Mesenchymal stem cell (in vitro differentiated cells and primary cell): ENCODE measurements at regions not wholly inside any gene's neighbourhood (a gene's known extent, or its start where the extent isn't known, plus 50 kb on each side); places are given as distances from the start of the nearest gene placed in this dataset.

Source experiments
- DNase-seq: peaks from one replicate; pipeline ENCODE4 v3.0.0-alpha.2; 2013
- H2AFZ ChIP-seq: one replicate; pipeline ENCODE4 v1.6.1; 2013; ENCODE audit warnings: low read depth, mild to moderate bottlenecking, control low read depth, inconsistent platforms, low read length, moderate library complexity
- H2AK5ac ChIP-seq: 2 replicates; pipeline ENCODE4 v1.6.1; 2013; ENCODE audit warnings: low read length, moderate library complexity, mild to moderate bottlenecking, inconsistent platforms; ENCODE audit not compliant: severe bottlenecking
- H2BK120ac ChIP-seq: one replicate; pipeline ENCODE4 v1.6.1; 2013; ENCODE audit warnings: low read depth, mild to moderate bottlenecking, inconsistent platforms, low read length, moderate library complexity
- H2BK12ac ChIP-seq, 2 experiments: one replicate each; pipeline ENCODE4 v1.6.1; 2013; ENCODE audit warnings: inconsistent platforms in 2 of 2, low read length in 2 of 2, mild to moderate bottlenecking in 2 of 2, moderate library complexity in 2 of 2, control low read depth in 1 of 2
- H2BK15ac ChIP-seq: one replicate; pipeline ENCODE4 v1.6.1; 2013; ENCODE audit warnings: mild to moderate bottlenecking, low read depth, inconsistent platforms; ENCODE audit not compliant: poor library complexity, severe bottlenecking
- H2BK5ac ChIP-seq: 2 replicates; pipeline ENCODE4 v1.6.1; 2013; ENCODE audit warnings: low read depth, mild to moderate bottlenecking, low read length, control low read depth, inconsistent platforms; ENCODE audit not compliant: poor library complexity, severe bottlenecking
- H3K14ac ChIP-seq, 2 experiments: one replicate each; pipeline ENCODE4 v1.6.1; 2013; ENCODE audit warnings: inconsistent platforms in 2 of 2, low read length in 2 of 2, control low read depth in 1 of 2, mild to moderate bottlenecking in 1 of 2, moderate library complexity in 1 of 2
- H3K18ac ChIP-seq, 2 experiments: one replicate each; pipeline ENCODE4 v1.6.1; 2013; ENCODE audit warnings: inconsistent platforms in 2 of 2, low read length in 2 of 2, control low read depth in 1 of 2, low read depth in 1 of 2, mild to moderate bottlenecking in 1 of 2
- H3K23ac ChIP-seq, 2 experiments: one replicate each; pipeline ENCODE4 v1.6.1; 2013; ENCODE audit warnings: inconsistent platforms in 2 of 2, low read length in 2 of 2, mild to moderate bottlenecking in 2 of 2, moderate library complexity in 2 of 2, control low read depth in 1 of 2
- H3K27ac ChIP-seq: 2 replicates; pipeline ENCODE4 v1.5.1; 2013; ENCODE audit warnings: mild to moderate bottlenecking, moderate library complexity, low read length, control low read depth, inconsistent platforms; ENCODE audit not compliant: poor library complexity, severe bottlenecking
- H3K27me3 ChIP-seq, 2 experiments: 2 replicates each; pipeline versions ENCODE4 v1.6.1 to v1.7.0; 2013; ENCODE audit warnings: low read length in 2 of 2, mild to moderate bottlenecking in 2 of 2, moderate library complexity in 2 of 2, control low read depth in 1 of 2, inconsistent platforms in 1 of 2; ENCODE audit not compliant: control insufficient read depth in 1 of 2, insufficient read depth in 1 of 2
- H3K36me3 ChIP-seq, 2 experiments: 2 replicates each; pipeline versions ENCODE4 v1.6.1 to v1.7.0; 2013; ENCODE audit warnings: low read length in 2 of 2, control low read depth in 1 of 2, inconsistent platforms in 1 of 2, low read depth in 1 of 2, mild to moderate bottlenecking in 1 of 2; ENCODE audit not compliant: insufficient read depth in 2 of 2, control insufficient read depth in 1 of 2
- H3K4ac ChIP-seq, 2 experiments: one replicate each; pipeline ENCODE4 v1.6.1; 2013; ENCODE audit warnings: inconsistent platforms in 2 of 2, low read length in 2 of 2, mild to moderate bottlenecking in 2 of 2, moderate library complexity in 2 of 2, control low read depth in 1 of 2, low read depth in 1 of 2
- H3K4me1 ChIP-seq: 2 replicates; pipeline ENCODE4 v1.6.1; 2013; ENCODE audit warnings: low read depth, low read length, control low read depth; ENCODE audit not compliant: control insufficient read depth, insufficient read depth
- H3K4me2 ChIP-seq: 2 replicates; pipeline ENCODE4 v1.6.1; 2013; ENCODE audit warnings: low read length, mild to moderate bottlenecking, inconsistent platforms; ENCODE audit not compliant: poor library complexity, severe bottlenecking
- H3K4me3 ChIP-seq, 2 experiments: 2 replicates each; pipeline versions ENCODE4 v1.5.1 to v1.7.0; 2013; ENCODE audit warnings: low read length in 2 of 2, mild to moderate bottlenecking in 2 of 2, control low read depth in 1 of 2, low read depth in 1 of 2; ENCODE audit not compliant: insufficient read depth in 1 of 2
- H3K79me1 ChIP-seq: replicated peaks from 2 replicates; pipeline ENCODE4 v1.6.1; 2013; ENCODE audit warnings: mild to moderate bottlenecking, control low read depth, low read length, inconsistent platforms; ENCODE audit not compliant: poor library complexity, severe bottlenecking
- H3K9ac ChIP-seq: 2 replicates; pipeline ENCODE4 v1.7.0; 2013; ENCODE audit warnings: mild to moderate bottlenecking, low read length, moderate library complexity
- H3K9me3 ChIP-seq: 2 replicates; pipeline ENCODE4 v1.7.0; 2013; ENCODE audit warnings: mild to moderate bottlenecking, low read length; ENCODE audit not compliant: control insufficient read depth
- H4K8ac ChIP-seq: one replicate; pipeline ENCODE4 v1.6.1; 2013; ENCODE audit warnings: inconsistent platforms, mild to moderate bottlenecking, low read length, moderate library complexity
- H4K91ac ChIP-seq: one replicate; pipeline ENCODE4 v1.6.1; 2013; ENCODE audit warnings: mild to moderate bottlenecking, low read length, inconsistent platforms
- WGBS: methylation state at CpG from one replicate; pipeline ENCODE4 v1.1.7; 2013; ENCODE audit warnings: mixed read lengths; 5-methylcytosine and 5-hydroxymethylcytosine counted together

- Histone ChIP-seq H3K9ac (no peak overlapping the region), H3K4me3 (no peak overlapping the region), H3K18ac (no peak overlapping the region), H4K91ac (no peak overlapping the region), H2AK5ac (no peak overlapping the region), H3K4me1 (no peaks in the 10 kb centered on the region), H3K27me3 (no peaks in the 10 kb centered on the region), H3K23ac (no peak overlapping the region), H3K14ac (no peak overlapping the region), H2BK5ac (no peak overlapping the region), H2AFZ (no peak overlapping the region), H3K79me1 (no peaks in the 10 kb centered on the region), H3K9me3 (no peaks in the 10 kb centered on the region), H2BK12ac (no peak overlapping the region), H2BK15ac (no peak overlapping the region), H4K8ac (no peak overlapping the region), H2BK120ac (no peak overlapping the region), H3K27ac (no peak overlapping the region), H3K4me2 (no peak overlapping the region), H3K36me3 (no peaks in the 10 kb centered on the region), H3K4ac (no peak overlapping the region)
- WGBS: no CpG with 5 or more reads among the region's 4 CpGs
- no peak for DNase-seq
Observed at GRCh38 chr9:1538301-1538700, 476.8 kb upstream of the SMARCA2 start.

GRCh38 chr9:1539216-1539615, 475.9 kb upstream of the SMARCA2 start:
- Histone ChIP-seq H3K4me1 (no peaks in the 10 kb centered on the region), H3K79me1 (no peaks in the 10 kb centered on the region), H2BK120ac (no peak overlapping the region), H3K27me3 (no peaks in the 10 kb centered on the region), H4K91ac (no peak overlapping the region), H3K36me3 (no peaks in the 10 kb centered on the region), H3K4ac (no peak overlapping the region), H2BK5ac (no peak overlapping the region), H3K27ac (no peak overlapping the region), H3K9ac (no peak overlapping the region), H3K23ac (no peak overlapping the region), H3K9me3 (no peaks in the 10 kb centered on the region), H2BK12ac (no peak overlapping the region), H2BK15ac (no peak overlapping the region), H3K18ac (no peak overlapping the region), H2AK5ac (no peak overlapping the region), H3K4me3 (no peak overlapping the region), H3K4me2 (no peak overlapping the region), H2AFZ (no peak overlapping the region), H3K14ac (no peak overlapping the region), H4K8ac (no peak overlapping the region)
- DNase-seq: no peak
- WGBS: 54% methylated on average over 2 of the region's 2 CpGs

GRCh38 chr9:1550636-1551035, 464.5 kb upstream of the SMARCA2 start:
- Histone ChIP-seq H2BK5ac (no peak overlapping the region), H3K27ac (no peak overlapping the region), H3K4me2 (no peak overlapping the region), H3K9ac (no peak overlapping the region), H2BK15ac (no peak overlapping the region), H3K14ac (no peak overlapping the region), H3K23ac (no peak overlapping the region), H3K27me3 (no peaks in the 10 kb centered on the region), H3K4me3 (no peak overlapping the region), H2AK5ac (no peak overlapping the region), H2BK120ac (no peak overlapping the region), H3K79me1 (no peaks in the 10 kb centered on the region), H3K18ac (no peak overlapping the region), H2AFZ (no peak overlapping the region), H4K8ac (no peak overlapping the region), H2BK12ac (no peak overlapping the region), H3K9me3 (no peaks in the 10 kb centered on the region), H4K91ac (no peak overlapping the region), H3K4me1 (no peaks in the 10 kb centered on the region), H3K4ac (no peak overlapping the region), H3K36me3 (no peaks in the 10 kb centered on the region)
- no CpG with 5 or more reads among the region's 1 CpG for WGBS
- no peak for DNase-seq

DNA sequence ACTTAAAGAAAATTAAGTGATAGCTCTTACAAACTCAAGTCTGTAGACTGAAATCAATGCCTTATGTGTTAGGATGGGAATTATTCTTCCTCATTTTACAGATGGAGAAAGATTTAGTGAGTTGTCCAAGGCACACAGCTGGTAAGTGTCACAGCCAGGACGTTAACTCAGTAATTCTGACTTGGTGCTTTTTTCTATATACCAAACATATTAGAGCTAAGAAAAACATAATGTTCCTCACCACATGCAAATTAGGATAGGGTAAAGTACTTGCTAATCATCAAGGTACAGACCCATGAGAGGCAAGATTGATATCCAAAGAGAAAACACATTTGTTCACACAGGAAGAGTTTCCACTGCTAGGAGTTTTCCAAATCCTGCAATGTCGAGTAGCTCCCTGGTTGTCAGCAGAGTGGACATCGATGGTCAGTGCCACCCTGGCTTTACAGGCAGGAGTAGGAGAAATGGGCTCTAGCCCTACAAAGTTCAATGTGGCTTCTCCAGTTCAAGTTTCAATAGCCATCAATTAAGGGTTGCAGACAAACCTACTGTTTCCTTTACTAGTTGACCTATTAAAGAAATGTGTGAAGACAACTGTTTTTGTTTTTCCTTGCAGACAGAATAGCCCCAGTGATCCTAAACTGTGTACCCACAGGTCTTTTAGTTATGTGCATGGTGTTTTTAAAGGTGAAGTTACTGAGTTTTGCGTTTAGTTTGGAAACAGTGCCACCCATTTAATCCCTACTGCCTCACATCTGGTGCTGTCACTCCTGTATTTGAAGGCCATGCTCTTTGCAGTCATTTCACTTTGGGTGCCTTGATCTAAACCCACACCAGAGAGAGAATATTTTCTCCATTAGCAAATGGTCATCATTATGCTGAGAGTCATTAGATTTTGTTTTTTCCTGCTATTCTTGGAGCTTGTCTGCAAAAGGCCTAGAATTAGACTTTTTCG, 460.8 kb upstream of the SMARCA2 start:
- no peaks in the 10 kb centered on the region for H3K36me3 ChIP-seq
- no peak overlapping the region for H3K9ac ChIP-seq
- H2BK15ac ChIP-seq: no peak overlapping the region
- H3K23ac ChIP-seq: no peak overlapping the region
- H2AFZ ChIP-seq: no peak overlapping the region
- H2BK120ac ChIP-seq: no peak overlapping the region
- H3K4me3 ChIP-seq: no peak overlapping the region
- DNase-seq: no peak
- 47% methylated on average over 3 of the region's 5 CpGs for WGBS
- H3K18ac ChIP-seq: no peak overlapping the region
- H3K14ac ChIP-seq: no peak overlapping the region
- H3K79me1 ChIP-seq: no peaks in the 10 kb centered on the region
- H3K4me1 ChIP-seq: no peaks in the 10 kb centered on the region
- no peak overlapping the region for H3K4ac ChIP-seq
- H4K91ac ChIP-seq: no peak overlapping the region
- no peak overlapping the region for H2BK5ac ChIP-seq
- no peaks in the 10 kb centered on the region for H3K9me3 ChIP-seq
- H3K4me2 ChIP-seq: no peak overlapping the region
- no peaks in the 10 kb centered on the region for H3K27me3 ChIP-seq
- no peak overlapping the region for H4K8ac ChIP-seq
- H2BK12ac ChIP-seq: no peak overlapping the region
- H2AK5ac ChIP-seq: no peak overlapping the region
- H3K27ac ChIP-seq: no peak overlapping the region
